HCT116 (cell line): ENCODE measurements at regions not wholly inside any gene's neighbourhood (a gene's known extent, or its start where the extent isn't known, plus 50 kb on each side); places are given as distances from the start of the nearest gene placed in this dataset.

Source experiments
- ATAC-seq: fragments of 200-7000 bp; cut with Tn5 transposase; 2 replicates; pipeline ENCODE4 v1.9.1; 2020; ENCODE audit warnings: mild to moderate bottlenecking, moderate library complexity
- BruUV-seq: library from RNA; stranded (reverse); fragments of 400-500 nt; replicated peaks from 2 replicates; lab custom pipeline; 2021; lab: Mats Ljungman, UMichigan
- CTCF ChIA-PET: fragments of 300-600 bp; sonication (Branson Sonifier 250); formaldehyde crosslinking; loops from one replicate; lab custom pipeline; 2021; ENCODE audit warnings: antibody characterized with exemption; lab: Charles Lee
- POLR2A ChIA-PET: fragments of 300-600, 350-600 bp; sonication (Branson Sonifier 250); formaldehyde crosslinking; loops from one replicate; lab custom pipeline; 2021; ENCODE audit warnings: antibody characterized with exemption; lab: Charles Lee
- RAD21 ChIA-PET, 2 experiments: fragments of 300-600 bp; sonication (Branson Sonifier 250); formaldehyde crosslinking; loops; one replicate each; lab custom pipeline; 2023; ENCODE audit warnings: low total read pairs in 2 of 2; ENCODE audit not compliant: uncharacterized antibody in 2 of 2, unreplicated experiment in 2 of 2, low non-redundant PET in 1 of 2; lab: Charles Lee
- DNase-seq: peaks from one replicate; pipeline ENCODE4 v3.0.0-alpha.2; 2010; ENCODE audit warnings: low read depth, low spot score
- H2AFZ ChIP-seq: fragments of 200-600 bp; shearing (Covaris generic), sonication (generic); 2 replicates; pipeline ENCODE4 v1.6.1; 2017; ENCODE audit warnings: low read depth, mixed run types, mixed read lengths, antibody characterized with exemption, low read length; ENCODE audit not compliant: poor library complexity, severe bottlenecking
- H3K27ac ChIP-seq: 2 replicates; pipeline ENCODE4 v1.5.1; 2012; ENCODE audit warnings: low read depth, low read length
- H3K27me3 ChIP-seq: fragments of 200-600 bp; sonication (generic); 2 replicates; pipeline ENCODE4 v1.6.1; 2016; ENCODE audit warnings: mixed run types, low read length, mixed read lengths; ENCODE audit not compliant: insufficient read depth
- H3K36me3 ChIP-seq, 2 experiments: fragments of 200-500 bp in 1 of 2; fragments of 200-600 bp in 1 of 2; sonication (Bioruptor generic) in 1 of 2; sonication (generic) in 1 of 2; 2 replicates each; pipeline versions ENCODE4 v1.5.1 to v1.6.1; 2014 to 2016; ENCODE audit warnings: low read length in 2 of 2, inconsistent platforms in 1 of 2, mixed read lengths in 1 of 2, mixed run types in 1 of 2; ENCODE audit not compliant: insufficient read depth in 2 of 2, control insufficient read depth in 1 of 2
- H3K4me1 ChIP-seq, 2 experiments: fragments of 200-600 bp in 1 of 2; sonication (generic) in 1 of 2; 2 replicates each; pipeline versions ENCODE4 v1.5.1 to v1.6.1; 2012 to 2017; ENCODE audit warnings: low read length in 2 of 2, inconsistent platforms in 1 of 2, mild to moderate bottlenecking in 1 of 2, mixed read lengths in 1 of 2, mixed run types in 1 of 2, moderate library complexity in 1 of 2; ENCODE audit not compliant: insufficient read depth in 2 of 2, control insufficient read depth in 1 of 2
- H3K4me2 ChIP-seq: fragments of 200-600 bp; sonication (generic); 2 replicates; pipeline ENCODE4 v1.6.1; 2017; ENCODE audit warnings: mixed run types, low read length, mixed read lengths
- H3K4me3 ChIP-seq, 2 experiments: fragments of 200-600 bp in 1 of 2; sonication (generic) in 1 of 2; replicated peaks in 1 of 2; 2 replicates each; pipeline ENCODE4 v1.5.1; 2011 to 2016; ENCODE audit warnings: low read length in 2 of 2, control low read depth in 1 of 2, low read depth in 1 of 2, mild to moderate bottlenecking in 1 of 2, mixed read lengths in 1 of 2, mixed run types in 1 of 2
- H3K79me2 ChIP-seq: fragments of 200-600 bp; sonication (generic); 2 replicates; pipeline ENCODE4 v1.6.1; 2017; ENCODE audit warnings: mild to moderate bottlenecking, mixed run types, low read length, moderate library complexity, mixed read lengths; ENCODE audit not compliant: insufficient read depth
- H3K9ac ChIP-seq: fragments of 200-600 bp; sonication (generic); 2 replicates; pipeline ENCODE4 v1.6.1; 2016; ENCODE audit warnings: low read length, mixed read lengths
- H3K9me2 ChIP-seq: fragments of 200-600 bp; sonication (generic), shearing (Covaris generic); 2 replicates; pipeline ENCODE4 v1.6.1; 2017; ENCODE audit warnings: mixed run types, mild to moderate bottlenecking, moderate library complexity; ENCODE audit not compliant: insufficient read depth
- H3K9me3 ChIP-seq, 2 experiments: fragments of 200-500 bp in 1 of 2; fragments of 200-600 bp in 1 of 2; sonication (Bioruptor generic) in 1 of 2; sonication (generic) in 1 of 2; 2 replicates each; pipeline ENCODE4 v1.6.1; 2014 to 2017; ENCODE audit warnings: low read length in 2 of 2, mixed read lengths in 2 of 2, inconsistent platforms in 1 of 2, low read depth in 1 of 2, mild to moderate bottlenecking in 1 of 2, mixed run types in 1 of 2, moderate library complexity in 1 of 2; ENCODE audit not compliant: control insufficient read depth in 1 of 2, insufficient read depth in 1 of 2
- H4K20me1 ChIP-seq: fragments of 200-600 bp; sonication (generic), shearing (Covaris generic); 2 replicates; pipeline ENCODE4 v1.6.1; 2017; ENCODE audit warnings: mixed run types, mild to moderate bottlenecking, moderate library complexity; ENCODE audit not compliant: insufficient read depth
- CEBPB ChIP-seq: IDR thresholded peaks from 2 replicates; pipeline ENCODE4 v1.6.1; 2012; ENCODE audit warnings: low read depth
- ELF1 ChIP-seq: IDR thresholded peaks from 2 replicates; pipeline ENCODE4 v1.6.1; 2012; ENCODE audit warnings: low read depth, borderline replicate concordance
- FOSL1 ChIP-seq: IDR thresholded peaks from 2 replicates; pipeline ENCODE4 v1.6.1; 2012; ENCODE audit warnings: low read depth
- JUND ChIP-seq: IDR thresholded peaks from 2 replicates; pipeline ENCODE4 v1.6.1; 2012
- POLR2A ChIP-seq: IDR thresholded peaks from 2 replicates; pipeline ENCODE4 v1.7.0; 2011; ENCODE audit warnings: borderline replicate concordance; ENCODE audit not compliant: insufficient read depth, insufficient read length; ENCODE audit errors: extremely low read depth
- POLR2AphosphoS5 ChIP-seq: IDR thresholded peaks from 2 replicates; pipeline ENCODE4 v1.6.1; 2011; ENCODE audit warnings: mild to moderate bottlenecking, low read depth, low read length, moderate library complexity
- SP1 ChIP-seq: IDR thresholded peaks from 2 replicates; pipeline ENCODE4 v1.6.1; 2012; ENCODE audit warnings: low read depth
- ZBTB33 ChIP-seq: IDR thresholded peaks from 2 replicates; pipeline ENCODE4 v1.6.1; 2011; ENCODE audit warnings: mild to moderate bottlenecking, low read length, moderate library complexity; ENCODE audit not compliant: insufficient replicate concordance; ENCODE audit errors: extremely low read depth
- ZNF274 ChIP-seq: fragments of 200-500 bp; sonication (Bioruptor generic); IDR thresholded peaks from 2 replicates; pipeline ENCODE4 v1.6.1; 2014; ENCODE audit warnings: mild to moderate bottlenecking, low read depth, low read length, inconsistent platforms
- intact Hi-C: fragments of 100-400 bp; cut with micrococcal nuclease; formaldehyde crosslinking; loops from 2 replicates; pipeline ENCODE4 v1.10.0; 2022
- TF ChIP-seq, protein P1 (sequence below), 3 experiments: fragments of 200-600 bp in 1 of 3; sonication (generic) in 1 of 3; IDR thresholded peaks in 2 of 3; conservative IDR thresholded peaks in 1 of 3; 2 replicates each; pipeline ENCODE4 v1.5.1; 2012 to 2017; ENCODE audit warnings: low read depth in 2 of 3, low read length in 2 of 3, antibody characterized with exemption in 1 of 3, borderline replicate concordance in 1 of 3, control low read depth in 1 of 3, mild to moderate bottlenecking in 1 of 3, mixed read lengths in 1 of 3, mixed run types in 1 of 3, moderate library complexity in 1 of 3; ENCODE audit not compliant: insufficient read depth in 1 of 3

DNA sequence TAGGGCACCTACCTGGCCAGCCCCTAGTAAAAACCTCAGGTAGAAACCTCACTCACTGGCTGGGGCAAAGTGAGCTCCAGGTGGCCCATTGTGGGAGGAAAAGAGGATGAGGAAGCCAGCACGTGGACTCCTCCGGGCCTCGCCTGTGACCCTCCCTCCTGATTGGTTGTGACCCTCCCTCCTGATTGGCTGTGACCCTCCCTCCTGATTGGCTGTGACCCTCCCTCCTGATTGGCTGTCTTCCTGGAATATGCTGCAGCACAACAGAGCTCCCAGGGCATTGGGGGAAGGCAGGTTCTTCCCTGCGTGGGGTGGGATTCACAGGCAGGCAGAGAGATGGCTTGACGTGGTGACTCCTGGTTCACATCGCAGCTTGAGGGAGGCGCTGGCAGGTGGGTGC is 343.0 kb downstream of the GLRX3 start:
- H4K20me1 ChIP-seq = no peaks in the 10 kb centered on the region
- POLR2A ChIA-PET = no interaction called here
- intact Hi-C loops = no loop called here

More for the DNA sequence above, 343.0 kb downstream of the GLRX3 start:
- no peak for DNase-seq
- RAD21 ChIA-PET = no interaction called here
- H3K79me2 ChIP-seq = no peaks in the 10 kb centered on the region
- ATAC-seq = no peak
- H3K27ac ChIP-seq = no peak overlapping the region
- no peaks in the 10 kb centered on the region for H3K36me3 ChIP-seq
- H2AFZ ChIP-seq = no peak overlapping the region
- H3K27me3 ChIP-seq = no peaks in the 10 kb centered on the region
- H3K4me2 ChIP-seq = no peak overlapping the region
- CTCF ChIA-PET = no interaction called here
- no peak for TF ChIP-seq FOSL1
- TF ChIP-seq SP1 = no peak
- TF ChIP-seq ZBTB33 = no peak
- TF ChIP-seq, protein P1, sequence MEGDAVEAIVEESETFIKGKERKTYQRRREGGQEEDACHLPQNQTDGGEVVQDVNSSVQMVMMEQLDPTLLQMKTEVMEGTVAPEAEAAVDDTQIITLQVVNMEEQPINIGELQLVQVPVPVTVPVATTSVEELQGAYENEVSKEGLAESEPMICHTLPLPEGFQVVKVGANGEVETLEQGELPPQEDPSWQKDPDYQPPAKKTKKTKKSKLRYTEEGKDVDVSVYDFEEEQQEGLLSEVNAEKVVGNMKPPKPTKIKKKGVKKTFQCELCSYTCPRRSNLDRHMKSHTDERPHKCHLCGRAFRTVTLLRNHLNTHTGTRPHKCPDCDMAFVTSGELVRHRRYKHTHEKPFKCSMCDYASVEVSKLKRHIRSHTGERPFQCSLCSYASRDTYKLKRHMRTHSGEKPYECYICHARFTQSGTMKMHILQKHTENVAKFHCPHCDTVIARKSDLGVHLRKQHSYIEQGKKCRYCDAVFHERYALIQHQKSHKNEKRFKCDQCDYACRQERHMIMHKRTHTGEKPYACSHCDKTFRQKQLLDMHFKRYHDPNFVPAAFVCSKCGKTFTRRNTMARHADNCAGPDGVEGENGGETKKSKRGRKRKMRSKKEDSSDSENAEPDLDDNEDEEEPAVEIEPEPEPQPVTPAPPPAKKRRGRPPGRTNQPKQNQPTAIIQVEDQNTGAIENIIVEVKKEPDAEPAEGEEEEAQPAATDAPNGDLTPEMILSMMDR (IDR thresholded peaks at IDR 0.05 in 2 of 3, conservative IDR thresholded peaks at IDR 0.05 in 1 of 3; ENCODE audit: borderline replicate concordance in 1 of 3, insufficient read depth in 1 of 3, low read depth in 2 of 3, low read length in 2 of 3) = no peak
- no peak for TF ChIP-seq CEBPB
- TF ChIP-seq POLR2A = no peak
- no peak for TF ChIP-seq JUND
- TF ChIP-seq POLR2AphosphoS5 = no peak
- TF ChIP-seq ZNF274 = no peak
- no peak for TF ChIP-seq ELF1
- H3K9ac ChIP-seq = no peak overlapping the region
- H3K9me3 ChIP-seq = no peaks in the 10 kb centered on the region
- no TSS peak for BruUV-seq
- no peaks in the 10 kb centered on the region for H3K4me1 ChIP-seq
- H3K4me3 ChIP-seq = no peak overlapping the region
- no peaks in the 10 kb centered on the region for H3K9me2 ChIP-seq
